ENCODE measurements at regions not wholly inside any gene's neighbourhood (a gene's known extent, or its start where the extent isn't known, plus 50 kb on each side); places are given as distances from the start of the nearest gene placed in this dataset.
"Not testable (repeated sequence)": the region's sequence is repeated elsewhere in the genome, so short reads cannot be mapped to it uniquely, and the experiment has no call there.

- no CpG with 5 or more reads among the region's 2 CpGs for WGBS (ENCODE audit: insufficient coverage)
- H3K4me3 ChIP-seq (ENCODE audit: low read length), result no peak overlapping the region
- H3K27me3 ChIP-seq (ENCODE audit: control insufficient read depth, insufficient read depth, low read length), result no peaks in the 10 kb centered on the region
Measured at GRCh38 chr5:16366491-16366890, 99.1 kb downstream of the ZNF622 start.

GRCh38 chr5:16364910-16365309 is 100.7 kb downstream of the ZNF622 start:
- H3K27ac ChIP-seq (ENCODE audit: low read length), result no peak overlapping the region
- no peaks in the 10 kb centered on the region for H3K27me3 ChIP-seq (ENCODE audit: control insufficient read depth, insufficient read depth, low read length)
- WGBS (ENCODE audit: insufficient coverage), result 88% methylated on average over 1 of the region's 2 CpGs
- H3K4me1 ChIP-seq (ENCODE audit: control insufficient read depth, insufficient read depth, low read length), result no peaks in the 10 kb centered on the region
- no peak overlapping the region for H3K4me3 ChIP-seq (ENCODE audit: low read length)
- no peaks in the 10 kb centered on the region for H3K9me3 ChIP-seq (replicated peaks; ENCODE audit: control insufficient read depth, low read depth, low read length)
- no peak for DNase-seq
- H3K36me3 ChIP-seq (ENCODE audit: control insufficient read depth, insufficient read depth, low read length), result no peaks in the 10 kb centered on the region

More at GRCh38 chr5:16366491-16366890, 99.1 kb downstream of the ZNF622 start:
- no peaks in the 10 kb centered on the region for H3K9me3 ChIP-seq (replicated peaks; ENCODE audit: control insufficient read depth, low read depth, low read length)
- no peak overlapping the region for H3K27ac ChIP-seq (ENCODE audit: low read length)
- no peaks in the 10 kb centered on the region for H3K36me3 ChIP-seq (ENCODE audit: control insufficient read depth, insufficient read depth, low read length)
- H3K4me1 ChIP-seq (ENCODE audit: control insufficient read depth, insufficient read depth, low read length), result no peaks in the 10 kb centered on the region
- DNase-seq, result no peak

- not testable (repeated sequence) for DNase-seq; H3K4me1 ChIP-seq (ENCODE audit: control insufficient read depth, insufficient read depth, low read length); H3K36me3 ChIP-seq (ENCODE audit: control insufficient read depth, insufficient read depth, low read length); H3K27ac ChIP-seq (ENCODE audit: low read length); H3K4me3 ChIP-seq (ENCODE audit: low read length); H3K9me3 ChIP-seq (replicated peaks; ENCODE audit: control insufficient read depth, low read depth, low read length); H3K27me3 ChIP-seq (ENCODE audit: control insufficient read depth, insufficient read depth, low read length)
- WGBS (ENCODE audit: insufficient coverage), result no CpG with 5 or more reads among the region's 5 CpGs
Measured at GRCh38 chr5:16353439-16353838, 112.2 kb downstream of the ZNF622 start.

- no peaks in the 10 kb centered on the region for H3K36me3 ChIP-seq (ENCODE audit: control insufficient read depth, insufficient read depth, low read length)
- no peak overlapping the region for H3K27ac ChIP-seq (ENCODE audit: low read length)
- DNase-seq, result no peak
- no peak overlapping the region for H3K4me3 ChIP-seq (ENCODE audit: low read length)
- no CpG with 5 or more reads among the region's 3 CpGs for WGBS (ENCODE audit: insufficient coverage)
- H3K4me1 ChIP-seq (ENCODE audit: control insufficient read depth, insufficient read depth, low read length), result no peaks in the 10 kb centered on the region
- no peaks in the 10 kb centered on the region for H3K27me3 ChIP-seq (ENCODE audit: control insufficient read depth, insufficient read depth, low read length)
- H3K9me3 ChIP-seq (replicated peaks; ENCODE audit: control insufficient read depth, low read depth, low read length), result no peaks in the 10 kb centered on the region
Measured at GRCh38 chr5:16350816-16351215, 114.8 kb downstream of the ZNF622 start.

GRCh38 chr5:16346380-16346779 is 119.2 kb downstream of the ZNF622 start:
- Histone ChIP-seq H3K4me1 (ENCODE audit: control insufficient read depth, insufficient read depth, low read length) (no peaks in the 10 kb centered on the region), H3K36me3 (ENCODE audit: control insufficient read depth, insufficient read depth, low read length) (no peaks in the 10 kb centered on the region), H3K27ac (ENCODE audit: low read length) (no peak overlapping the region), H3K9me3 (replicated peaks; ENCODE audit: control insufficient read depth, low read depth, low read length) (no peaks in the 10 kb centered on the region), H3K27me3 (ENCODE audit: control insufficient read depth, insufficient read depth, low read length) (no peaks in the 10 kb centered on the region), H3K4me3 (ENCODE audit: low read length) (no peak overlapping the region)
- DNase-seq, result no peak
- WGBS (ENCODE audit: insufficient coverage), result 100% methylated on average over 1 of the region's 1 CpG

GRCh38 chr5:16345454-16345853 is 120.1 kb downstream of the ZNF622 start:
- no peaks in the 10 kb centered on the region for H3K36me3 ChIP-seq (ENCODE audit: control insufficient read depth, insufficient read depth, low read length)
- no peak overlapping the region for H3K4me3 ChIP-seq (ENCODE audit: low read length)
- no CpG with 5 or more reads among the region's 1 CpG for WGBS (ENCODE audit: insufficient coverage)
- H3K9me3 ChIP-seq (replicated peaks; ENCODE audit: control insufficient read depth, low read depth, low read length), result no peaks in the 10 kb centered on the region
- DNase-seq, result no peak
- H3K4me1 ChIP-seq (ENCODE audit: control insufficient read depth, insufficient read depth, low read length), result no peaks in the 10 kb centered on the region
- no peaks in the 10 kb centered on the region for H3K27me3 ChIP-seq (ENCODE audit: control insufficient read depth, insufficient read depth, low read length)
- H3K27ac ChIP-seq (ENCODE audit: low read length), result no peak overlapping the region

GRCh38 chr5:16326137-16326536 is 139.5 kb downstream of the ZNF622 start:
- no peaks in the 10 kb centered on the region for H3K9me3 ChIP-seq (replicated peaks; ENCODE audit: control insufficient read depth, low read depth, low read length)
- no peaks in the 10 kb centered on the region for H3K4me1 ChIP-seq (ENCODE audit: control insufficient read depth, insufficient read depth, low read length)
- no peaks in the 10 kb centered on the region for H3K27me3 ChIP-seq (ENCODE audit: control insufficient read depth, insufficient read depth, low read length)
- H3K27ac ChIP-seq (ENCODE audit: low read length), result no peak overlapping the region
- 66% methylated on average over 4 of the region's 7 CpGs for WGBS (ENCODE audit: insufficient coverage)
- no peak for DNase-seq
- H3K4me3 ChIP-seq (ENCODE audit: low read length), result no peak overlapping the region
- H3K36me3 ChIP-seq (ENCODE audit: control insufficient read depth, insufficient read depth, low read length), result no peaks in the 10 kb centered on the region

- no peak overlapping the region for H3K4me3 ChIP-seq (ENCODE audit: low read length)
- no peaks in the 10 kb centered on the region for H3K9me3 ChIP-seq (replicated peaks; ENCODE audit: control insufficient read depth, low read depth, low read length)
- H3K4me1 ChIP-seq (ENCODE audit: control insufficient read depth, insufficient read depth, low read length), result no peaks in the 10 kb centered on the region
- no peak for DNase-seq
- no peaks in the 10 kb centered on the region for H3K36me3 ChIP-seq (ENCODE audit: control insufficient read depth, insufficient read depth, low read length)
- no peaks in the 10 kb centered on the region for H3K27me3 ChIP-seq (ENCODE audit: control insufficient read depth, insufficient read depth, low read length)
- WGBS (ENCODE audit: insufficient coverage), result no CpG with 5 or more reads among the region's 1 CpG
- H3K27ac ChIP-seq (ENCODE audit: low read length), result no peak overlapping the region
Measured at GRCh38 chr5:16321284-16321683, 141.7 kb upstream of the MARCHF11 start.

GRCh38 chr5:16315501-16315900 is 135.9 kb upstream of the MARCHF11 start:
- H3K4me3 ChIP-seq (ENCODE audit: low read length), result no peak overlapping the region
- H3K27me3 ChIP-seq (ENCODE audit: control insufficient read depth, insufficient read depth, low read length), result no peaks in the 10 kb centered on the region
- no peak for DNase-seq
- no peak overlapping the region for H3K27ac ChIP-seq (ENCODE audit: low read length)
- H3K36me3 ChIP-seq (ENCODE audit: control insufficient read depth, insufficient read depth, low read length), result no peaks in the 10 kb centered on the region
- no peaks in the 10 kb centered on the region for H3K9me3 ChIP-seq (replicated peaks; ENCODE audit: control insufficient read depth, low read depth, low read length)
- 17% methylated on average over 1 of the region's 2 CpGs for WGBS (ENCODE audit: insufficient coverage)
- no peaks in the 10 kb centered on the region for H3K4me1 ChIP-seq (ENCODE audit: control insufficient read depth, insufficient read depth, low read length)

GRCh38 chr5:16313761-16314160 is 134.2 kb upstream of the MARCHF11 start:
- WGBS (ENCODE audit: insufficient coverage), result 83% methylated on average over 1 of the region's 3 CpGs
- H3K27ac ChIP-seq (ENCODE audit: low read length), result no peak overlapping the region
- H3K4me1 ChIP-seq (ENCODE audit: control insufficient read depth, insufficient read depth, low read length), result no peaks in the 10 kb centered on the region
- no peaks in the 10 kb centered on the region for H3K9me3 ChIP-seq (replicated peaks; ENCODE audit: control insufficient read depth, low read depth, low read length)
- no peak for DNase-seq
- no peaks in the 10 kb centered on the region for H3K27me3 ChIP-seq (ENCODE audit: control insufficient read depth, insufficient read depth, low read length)
- H3K36me3 ChIP-seq (ENCODE audit: control insufficient read depth, insufficient read depth, low read length), result no peaks in the 10 kb centered on the region
- H3K4me3 ChIP-seq (ENCODE audit: low read length), result no peak overlapping the region

GRCh38 chr5:16312785-16313184 is 133.2 kb upstream of the MARCHF11 start:
- no peak overlapping the region for H3K4me3 ChIP-seq (ENCODE audit: low read length)
- no CpG with 5 or more reads among the region's 3 CpGs for WGBS (ENCODE audit: insufficient coverage)
- H3K36me3 ChIP-seq (ENCODE audit: control insufficient read depth, insufficient read depth, low read length), result no peaks in the 10 kb centered on the region
- no peak for DNase-seq
- H3K9me3 ChIP-seq (replicated peaks; ENCODE audit: control insufficient read depth, low read depth, low read length), result no peaks in the 10 kb centered on the region
- no peak overlapping the region for H3K27ac ChIP-seq (ENCODE audit: low read length)
- H3K27me3 ChIP-seq (ENCODE audit: control insufficient read depth, insufficient read depth, low read length), result no peaks in the 10 kb centered on the region
- no peaks in the 10 kb centered on the region for H3K4me1 ChIP-seq (ENCODE audit: control insufficient read depth, insufficient read depth, low read length)
